Smooth muscle cell (in vitro differentiated cells): ENCODE measurements at regions not wholly inside any gene's neighbourhood (a gene's known extent, or its start where the extent isn't known, plus 50 kb on each side); places are given as distances from the start of the nearest gene placed in this dataset.

Experiments used
- DNase-seq: peaks from one replicate; lab custom pipeline; 2025; ENCODE audit not compliant: unreplicated experiment; lab: John Stamatoyannopoulos, UW
- H2AFZ ChIP-seq: fragments of 200-600 bp; sonication (generic); 2 replicates; pipeline ENCODE4 v1.6.0; 2016; ENCODE audit warnings: antibody characterized with exemption, low read depth, mild to moderate bottlenecking
- H3F3A ChIP-seq: fragments of 200-600 bp; sonication (generic); 2 replicates; pipeline ENCODE4 v1.6.0; 2017; ENCODE audit warnings: antibody characterized with exemption, low read depth
- H3K27ac ChIP-seq: fragments of 200-600 bp; sonication (generic); 2 replicates; pipeline ENCODE4 v1.5.1; 2016; ENCODE audit warnings: low read depth, mild to moderate bottlenecking
- H3K27me3 ChIP-seq: fragments of 200-600 bp; sonication (generic); 2 replicates; pipeline ENCODE4 v1.6.1; 2016; ENCODE audit warnings: low read depth, mild to moderate bottlenecking
- H3K36me3 ChIP-seq: fragments of 200-600 bp; sonication (generic); 2 replicates; pipeline ENCODE4 v1.5.1; 2016; ENCODE audit warnings: low read depth
- H3K4me1 ChIP-seq: fragments of 200-600 bp; sonication (generic); 2 replicates; pipeline ENCODE4 v1.5.1; 2016; ENCODE audit warnings: low read depth
- H3K4me2 ChIP-seq: fragments of 200-600 bp; sonication (generic); 2 replicates; pipeline ENCODE4 v1.6.0; 2016; ENCODE audit warnings: mild to moderate bottlenecking
- H3K4me3 ChIP-seq: fragments of 200-600 bp; sonication (generic); 2 replicates; pipeline ENCODE4 v1.5.1; 2016; ENCODE audit warnings: mild to moderate bottlenecking
- H3K79me2 ChIP-seq: fragments of 200-600 bp; sonication (generic); 2 replicates; pipeline ENCODE4 v1.6.0; 2016; ENCODE audit warnings: low read depth, mild to moderate bottlenecking
- H3K9ac ChIP-seq: fragments of 200-600 bp; sonication (generic); 2 replicates; pipeline ENCODE4 v1.6.0; 2016; ENCODE audit warnings: low read depth
- H3K9me3 ChIP-seq: fragments of 200-600 bp; sonication (generic); replicated peaks from 2 replicates; pipeline ENCODE4 v1.5.1; 2016; ENCODE audit warnings: low read depth
- H4K20me1 ChIP-seq: fragments of 200-600 bp; sonication (generic); 2 replicates; pipeline ENCODE4 v1.6.0; 2016; ENCODE audit warnings: low read depth
- CTCF ChIP-seq: fragments of 200-600 bp; sonication (generic); IDR thresholded peaks from 2 replicates; pipeline ENCODE4 v1.5.1; 2017; ENCODE audit warnings: borderline replicate concordance, mild to moderate bottlenecking, antibody characterized with exemption; ENCODE audit not compliant: insufficient read depth, poor library complexity, severe bottlenecking
- WGBS: methylation state at CpG from one replicate; pipeline ENCODE4 v1.1.7; 2016; ENCODE audit warnings: low lambda C conversion rate; 5-methylcytosine and 5-hydroxymethylcytosine counted together

GRCh38 chr7:115217373-115217772 lies 295.5 kb downstream of the MDFIC start:
- DNase-seq: no peak
- WGBS: 0% methylated on average over 1 of the region's 1 CpG
- Histone ChIP-seq H3K4me3 (no peak overlapping the region), H4K20me1 (no peaks in the 10 kb centered on the region), H3K27me3 (no peaks in the 10 kb centered on the region), H3F3A (no peaks in the 10 kb centered on the region), H3K36me3 (no peaks in the 10 kb centered on the region), H3K79me2 (no peaks in the 10 kb centered on the region), H3K27ac (no peak overlapping the region), H3K9me3 (no peaks in the 10 kb centered on the region), H3K4me2 (no peak overlapping the region), H3K9ac (no peak overlapping the region), H3K4me1 (no peaks in the 10 kb centered on the region), H2AFZ (no peak overlapping the region)
- no peak for TF ChIP-seq CTCF

DNA sequence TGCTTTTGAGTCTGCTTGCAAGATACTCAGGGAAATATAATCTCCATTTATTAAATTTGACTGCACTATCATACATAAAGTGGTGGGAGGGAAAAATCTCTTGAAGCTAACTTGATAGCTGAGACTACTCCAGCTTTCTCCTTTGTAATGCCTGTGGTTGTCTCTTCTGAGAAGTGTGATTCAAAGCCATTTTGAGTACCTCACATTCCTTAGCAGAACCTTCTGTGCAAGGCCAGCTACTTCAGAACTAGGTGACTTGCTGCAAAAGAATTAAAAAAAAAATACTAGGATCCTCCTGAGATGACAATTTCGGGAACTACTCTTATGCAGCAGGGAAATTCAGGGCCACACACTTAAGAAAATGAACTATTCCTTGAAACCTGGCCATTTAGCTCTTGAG lies 294.8 kb downstream of the MDFIC start:
- no peak for DNase-seq
- WGBS: 81% methylated on average over 1 of the region's 1 CpG
- H3K9ac ChIP-seq: no peak overlapping the region

DNA sequence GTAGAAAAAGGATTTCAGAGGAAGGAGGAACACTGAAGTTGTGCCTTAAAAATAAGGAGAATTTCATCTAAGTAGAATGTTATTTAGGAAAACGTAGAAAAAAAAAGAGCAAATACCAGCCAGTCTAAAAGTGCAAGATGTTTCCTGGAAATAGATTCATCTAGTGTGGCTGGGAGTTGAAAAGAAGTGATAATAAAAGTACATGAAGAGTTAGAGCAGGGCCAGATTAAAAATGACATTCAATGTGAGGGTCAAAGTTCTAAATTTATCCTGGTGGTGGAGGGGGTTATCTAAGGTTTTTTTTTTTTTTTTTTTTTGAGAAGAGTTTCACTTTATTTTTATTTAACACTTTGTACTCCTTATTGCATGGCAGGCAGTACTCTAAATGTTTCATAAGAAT lies 289.3 kb downstream of the MDFIC start:
- Histone ChIP-seq H4K20me1 (no peaks in the 10 kb centered on the region), H3K4me3 (no peak overlapping the region), H3K79me2 (no peaks in the 10 kb centered on the region), H2AFZ (no peak overlapping the region), H3F3A (no peaks in the 10 kb centered on the region), H3K36me3 (no peaks in the 10 kb centered on the region), H3K9me3 (no peaks in the 10 kb centered on the region), H3K4me2 (no peak overlapping the region), H3K27me3 (no peaks in the 10 kb centered on the region), H3K27ac (no peak overlapping the region), H3K4me1 (no peaks in the 10 kb centered on the region), H3K9ac (no peak overlapping the region)
- no peak for TF ChIP-seq CTCF
- WGBS: 67% methylated on average over 1 of the region's 1 CpG
- no peak for DNase-seq

More for the DNA sequence above, 294.8 kb downstream of the MDFIC start:
- TF ChIP-seq CTCF: no peak
- Histone ChIP-seq H3K4me1 (no peaks in the 10 kb centered on the region), H3K9me3 (no peaks in the 10 kb centered on the region), H3K27me3 (no peaks in the 10 kb centered on the region), H3K79me2 (no peaks in the 10 kb centered on the region), H3F3A (no peaks in the 10 kb centered on the region), H4K20me1 (no peaks in the 10 kb centered on the region), H3K36me3 (no peaks in the 10 kb centered on the region), H3K4me2 (no peak overlapping the region), H2AFZ (no peak overlapping the region), H3K4me3 (no peak overlapping the region), H3K27ac (no peak overlapping the region)

- Histone ChIP-seq H3F3A (no peaks in the 10 kb centered on the region), H3K9me3 (no peaks in the 10 kb centered on the region), H3K4me1 (no peaks in the 10 kb centered on the region), H3K27ac (no peak overlapping the region), H4K20me1 (no peaks in the 10 kb centered on the region), H3K4me2 (no peak overlapping the region), H3K79me2 (no peaks in the 10 kb centered on the region), H3K4me3 (no peak overlapping the region), H3K27me3 (no peaks in the 10 kb centered on the region), H2AFZ (no peak overlapping the region), H3K36me3 (no peaks in the 10 kb centered on the region), H3K9ac (no peak overlapping the region)
- TF ChIP-seq CTCF: no peak
- WGBS: 78% methylated on average over 4 of the region's 4 CpGs
- no peak for DNase-seq
These were observed 288.7 kb downstream of the MDFIC start for GRCh38 chr7:115210552-115210951.
